ENCODE measurements at regions not wholly inside any gene's neighbourhood (a gene's known extent, or its start where the extent isn't known, plus 50 kb on each side); places are given as distances from the start of the nearest gene placed in this dataset.
A peak's percentile ranks its signal among the peaks of the same experiment; 100 is the strongest.

DNA sequence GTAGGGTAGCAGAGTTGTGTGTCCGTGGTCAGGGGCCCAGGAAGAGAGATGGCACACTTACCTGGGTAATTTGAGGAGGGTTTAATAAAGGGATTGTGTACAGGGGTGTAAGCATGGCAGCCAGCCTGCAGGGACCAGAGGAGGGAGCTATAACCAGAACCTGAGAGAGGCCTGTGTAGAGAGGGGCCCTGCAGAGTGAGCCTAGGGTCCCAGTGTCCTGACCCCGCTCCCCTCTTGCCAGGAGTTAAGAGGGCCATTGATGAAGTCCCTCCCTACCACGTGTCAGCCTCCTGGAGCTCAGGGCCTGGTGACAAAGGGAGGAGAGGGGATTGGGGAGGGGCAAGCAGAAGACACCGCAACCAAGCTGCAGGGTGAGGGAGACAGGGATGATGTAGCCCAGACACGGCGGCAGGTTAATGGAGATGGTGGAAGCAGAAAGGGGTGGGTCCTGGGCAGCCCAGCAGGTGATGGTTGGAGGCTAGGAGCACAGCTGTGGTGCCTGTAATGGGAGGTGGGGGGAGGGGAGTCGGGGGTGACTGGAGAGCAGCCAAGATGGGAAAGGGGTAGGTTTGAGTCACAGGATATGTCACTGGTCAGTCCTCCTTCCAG, 165.4 kb upstream of the TOPAZ1 start:
- no peak for DNase-seq

DNA sequence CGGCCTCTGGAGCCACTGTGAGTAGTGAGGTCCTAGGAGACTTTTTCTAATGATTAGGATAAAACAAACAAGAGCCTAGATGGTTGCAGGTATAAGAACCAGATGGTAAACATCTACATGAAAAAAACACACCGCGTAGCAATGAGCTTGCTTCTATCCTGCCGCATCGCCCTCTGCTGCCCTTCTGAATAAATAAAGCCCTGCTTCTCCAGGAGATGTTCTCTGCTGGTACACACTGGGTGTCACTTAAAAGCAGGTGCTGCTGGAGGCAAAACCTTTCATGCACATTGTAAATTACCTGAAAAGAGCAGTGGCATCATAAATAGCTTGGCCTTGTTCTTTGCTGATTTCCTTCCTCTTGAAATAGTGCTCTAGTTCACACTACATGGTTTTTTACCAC, 164.4 kb upstream of the TOPAZ1 start:
- DNase-seq, result no peak

DNA sequence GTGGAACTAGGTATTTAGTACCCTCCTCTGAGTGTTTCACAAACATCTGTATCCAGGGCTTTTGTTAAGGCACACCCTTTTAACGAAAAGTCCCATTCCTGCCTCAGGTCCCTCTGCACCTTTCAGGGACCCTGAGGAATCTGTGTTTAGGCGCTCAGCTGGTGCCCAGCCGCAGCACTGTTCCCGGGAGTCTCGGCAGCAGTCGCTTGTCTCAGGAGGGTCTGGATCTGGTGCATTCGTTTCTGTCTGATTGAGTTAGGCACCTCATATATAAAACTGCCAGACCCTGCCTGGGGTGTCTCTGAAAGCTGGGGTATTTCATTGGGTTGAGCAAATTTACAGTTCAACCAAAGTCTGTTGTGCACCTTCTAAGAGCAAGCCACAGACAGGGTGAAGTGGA, 162.8 kb upstream of the TOPAZ1 start:
- DNase-seq, result no peak

DNA sequence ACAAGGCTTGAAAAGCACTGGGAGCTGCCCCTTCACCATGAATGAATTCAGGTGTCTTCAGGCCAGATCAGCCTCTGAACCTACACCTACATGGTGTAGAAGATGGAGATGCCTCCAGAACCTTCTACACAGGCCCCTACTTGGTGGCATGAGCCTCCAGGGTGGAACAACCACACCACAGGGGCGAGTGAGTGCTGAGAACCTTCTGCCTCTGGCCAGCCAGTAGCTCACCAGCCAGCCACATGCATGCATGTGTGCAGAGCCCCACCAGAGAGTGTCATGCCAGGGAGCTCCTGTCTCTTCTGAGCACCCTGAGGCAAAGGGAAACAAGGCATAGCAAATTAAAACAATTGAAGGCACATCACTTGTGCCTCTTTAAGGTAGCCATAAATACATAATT, 161.8 kb upstream of the TOPAZ1 start:
- no peak for DNase-seq

DNA sequence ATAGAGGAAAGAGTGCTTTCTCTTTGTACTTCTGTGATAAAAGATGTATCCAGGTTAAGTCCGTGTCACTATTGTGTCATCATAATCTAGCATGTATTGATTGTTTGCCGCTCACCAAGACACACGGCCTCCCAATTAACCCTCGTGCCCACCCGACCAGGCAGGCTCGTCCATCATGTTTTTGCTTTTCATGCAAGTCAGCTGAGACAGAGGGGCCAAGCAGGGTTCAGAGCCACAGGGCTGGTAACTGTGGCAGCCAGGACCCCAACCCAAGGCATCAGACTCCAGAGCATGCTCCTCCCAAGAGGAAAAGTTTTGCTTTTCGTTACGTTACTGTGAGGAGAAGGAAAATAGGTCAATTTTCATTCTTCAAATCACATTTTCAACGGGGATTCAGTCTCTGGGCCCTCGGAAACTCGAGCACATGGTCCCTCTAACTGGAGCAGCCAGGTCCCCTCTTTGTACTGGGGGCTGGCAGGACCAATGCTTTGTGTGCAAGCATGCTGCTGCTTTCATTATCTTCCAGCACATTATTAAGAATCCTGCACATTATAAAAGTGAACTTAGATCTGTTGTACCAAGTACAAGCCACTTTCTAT, 161.1 kb upstream of the TOPAZ1 start:
- peak in 3 of 56 donors; percentile 6 to 27 (median 15) for DNase-seq

- DNase-seq, result no peak
These were observed 151.7 kb upstream of the TOPAZ1 start for GRCh38 chr3:44090036-44090435.

DNA sequence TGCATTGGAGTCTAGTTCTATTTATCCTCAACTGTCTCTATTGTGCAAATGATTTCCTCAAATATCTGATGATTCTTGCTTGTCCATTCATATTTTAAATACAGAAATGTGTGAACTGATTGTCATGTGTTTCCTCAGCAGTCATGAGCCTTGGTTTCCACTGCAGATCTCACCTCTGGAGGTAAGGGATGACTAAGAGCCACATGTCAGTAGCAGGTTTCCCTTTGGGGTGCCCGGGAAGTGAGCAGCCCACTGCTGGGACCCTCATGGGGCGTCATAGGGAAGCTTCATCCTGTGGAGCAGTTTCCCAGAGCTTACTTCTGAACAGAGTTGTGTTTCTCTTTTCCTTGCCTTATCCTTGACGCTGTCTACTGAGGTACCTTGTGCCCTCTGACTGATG, 149.2 kb upstream of the TOPAZ1 start:
- no peak for DNase-seq

DNA sequence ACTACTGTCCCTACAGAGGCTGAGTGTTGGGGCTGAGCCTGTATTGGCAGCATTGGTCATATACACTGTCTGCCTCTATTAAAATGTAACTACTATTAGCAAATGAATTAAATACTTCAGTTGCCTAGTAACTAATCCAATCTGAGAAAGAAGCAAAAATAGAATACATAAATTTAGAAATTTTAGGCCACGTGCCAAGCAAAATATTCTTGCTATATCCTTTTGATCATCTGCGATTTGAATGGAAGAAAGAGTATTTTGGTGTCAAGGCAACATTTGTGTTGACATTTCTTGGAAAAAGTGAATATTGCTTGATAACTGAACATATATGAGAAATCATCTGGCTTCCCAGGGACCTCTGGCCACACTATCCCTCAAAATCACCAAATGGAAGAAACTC, 148.2 kb upstream of the TOPAZ1 start:
- no peak for DNase-seq

DNA sequence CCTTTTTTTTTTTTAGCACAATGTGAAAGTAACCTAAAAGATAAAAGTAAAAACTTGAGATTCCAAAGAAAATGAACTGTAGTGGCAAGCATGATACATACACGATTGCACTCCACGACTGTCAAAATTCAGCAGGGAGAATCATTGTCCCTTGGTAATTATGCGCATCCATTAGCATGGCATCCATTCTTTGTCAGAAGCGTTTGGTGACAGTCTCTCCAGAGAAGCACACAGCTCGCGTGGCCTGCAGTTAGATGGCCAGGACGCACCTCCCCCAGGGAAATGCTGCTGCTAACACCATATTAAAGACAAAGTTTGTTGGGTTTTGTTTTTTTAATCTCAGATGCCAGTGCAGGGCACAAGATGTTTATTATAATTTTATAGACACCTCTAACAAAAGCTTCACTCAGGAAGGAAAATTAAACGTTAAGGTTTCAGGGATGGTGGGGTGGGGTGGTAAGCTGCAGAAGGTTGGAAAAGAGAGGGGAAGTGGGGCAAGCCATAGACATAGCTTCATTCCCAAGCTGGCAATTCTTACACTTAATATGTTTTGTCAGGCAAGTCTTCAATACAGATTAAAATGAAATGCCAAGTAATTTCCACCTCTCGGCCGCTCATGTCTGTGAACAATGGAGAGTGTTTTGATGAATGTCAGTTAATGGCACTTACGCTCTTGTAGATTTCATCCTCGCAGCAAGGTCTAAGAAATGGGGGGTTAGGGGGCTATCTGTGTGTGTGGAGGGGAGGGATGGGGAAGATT, 142.8 kb upstream of the TOPAZ1 start:
- peak in 2 of 56 donors; percentile 15 to 33 for DNase-seq

DNA sequence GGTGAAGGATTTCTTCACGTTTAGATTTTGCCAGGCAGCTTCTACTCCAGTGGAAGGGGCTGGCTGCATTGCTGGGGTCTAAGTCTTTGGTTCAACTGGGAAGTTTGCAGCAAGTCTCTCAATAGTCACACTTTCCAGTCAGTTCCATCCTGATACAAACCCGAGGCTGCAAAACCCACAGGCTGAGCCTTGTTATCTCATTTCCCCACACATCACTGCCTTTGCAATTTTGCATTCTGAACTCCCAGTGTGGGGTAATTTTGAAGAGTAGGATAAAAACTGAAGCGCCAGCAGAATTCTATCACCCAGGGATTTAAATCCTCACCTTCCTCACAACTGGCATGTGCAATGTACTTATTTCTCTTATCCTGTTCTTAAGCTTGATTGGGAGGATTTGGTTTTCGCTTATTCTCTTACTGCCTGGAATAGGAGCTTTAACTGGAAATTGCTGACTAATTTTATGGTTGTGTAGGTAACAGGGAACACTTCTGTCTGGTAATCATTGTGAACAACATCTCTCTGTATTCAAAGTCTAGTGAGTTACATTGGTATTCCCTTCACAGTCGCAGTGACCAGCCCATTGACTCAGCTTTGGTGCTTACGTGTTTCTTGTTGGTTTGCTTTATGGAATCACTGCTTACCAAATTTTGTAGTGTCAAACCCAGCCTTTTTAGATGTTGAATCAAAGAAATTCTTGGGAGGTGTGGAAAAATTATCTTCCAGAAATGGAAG, 142.0 kb upstream of the TOPAZ1 start:
- DNase-seq, result peak in 1 of 56 donors; percentile 9

- no peak for DNase-seq
These were observed 141.4 kb upstream of the TOPAZ1 start for GRCh38 chr3:44100298-44100695.

DNA sequence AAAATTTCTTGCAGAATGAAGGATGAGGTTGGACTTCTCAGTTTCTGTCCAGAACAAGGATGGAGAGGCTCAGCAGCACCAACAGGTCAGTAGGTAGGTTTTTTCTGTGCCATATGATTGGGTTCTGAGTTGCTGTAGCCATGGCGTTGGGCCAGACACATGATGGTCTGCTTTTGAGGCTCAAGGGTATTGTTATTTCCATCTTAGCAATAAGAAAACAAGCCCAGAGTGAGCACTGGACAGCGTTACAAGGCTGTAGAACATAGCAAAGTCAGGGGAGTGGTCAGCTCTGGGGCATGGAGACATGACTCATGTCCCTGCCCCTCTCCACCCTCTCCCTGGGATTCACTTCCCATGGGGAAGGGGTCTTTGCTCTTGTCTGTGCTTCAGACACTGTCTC, 137.6 kb upstream of the TOPAZ1 start:
- no peak for DNase-seq

DNA sequence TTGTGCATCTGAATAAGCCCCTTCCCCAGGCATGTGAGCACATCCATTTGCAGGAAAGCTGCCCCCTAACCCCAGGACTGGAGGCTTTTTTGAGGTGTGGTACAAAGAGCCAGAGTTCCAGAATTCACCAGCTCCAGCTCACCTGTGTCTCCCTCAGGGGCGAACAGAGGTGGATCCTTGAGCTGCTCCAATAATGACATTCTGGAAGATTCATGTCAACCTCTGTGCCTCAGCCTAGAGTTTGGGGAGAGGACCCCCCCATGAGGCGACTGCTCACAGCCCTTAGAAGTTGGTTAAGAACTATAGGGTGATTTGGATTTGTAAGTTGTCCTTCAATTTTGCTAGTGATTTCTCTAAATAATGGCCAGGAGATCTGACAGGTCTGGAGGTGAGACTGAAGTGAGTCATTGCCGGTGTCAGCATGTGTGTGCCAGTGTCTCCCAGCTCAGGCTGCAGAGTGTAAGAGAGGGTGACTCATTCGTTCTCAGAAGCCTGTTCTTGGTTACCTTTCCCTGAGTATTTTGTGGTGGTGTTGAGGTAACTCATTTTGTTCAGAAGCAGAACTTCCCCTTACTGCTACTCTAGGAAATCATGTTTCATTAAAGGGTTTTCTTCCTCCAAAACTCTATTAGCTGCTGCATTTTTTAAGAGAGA, 136.9 kb upstream of the TOPAZ1 start:
- no peak for DNase-seq

GRCh38 chr3:44105571-44105970, 136.1 kb upstream of the TOPAZ1 start:
- no peak for DNase-seq

- DNase-seq, result peak in 32 of 56 donors; percentile 13 to 74 (median 31)
These were observed 134.9 kb upstream of the TOPAZ1 start for GRCh38 chr3:44106756-44107155.

GRCh38 chr3:44108481-44108880, 133.2 kb upstream of the TOPAZ1 start:
- peak in 1 of 56 donors; percentile 17 for DNase-seq

DNA sequence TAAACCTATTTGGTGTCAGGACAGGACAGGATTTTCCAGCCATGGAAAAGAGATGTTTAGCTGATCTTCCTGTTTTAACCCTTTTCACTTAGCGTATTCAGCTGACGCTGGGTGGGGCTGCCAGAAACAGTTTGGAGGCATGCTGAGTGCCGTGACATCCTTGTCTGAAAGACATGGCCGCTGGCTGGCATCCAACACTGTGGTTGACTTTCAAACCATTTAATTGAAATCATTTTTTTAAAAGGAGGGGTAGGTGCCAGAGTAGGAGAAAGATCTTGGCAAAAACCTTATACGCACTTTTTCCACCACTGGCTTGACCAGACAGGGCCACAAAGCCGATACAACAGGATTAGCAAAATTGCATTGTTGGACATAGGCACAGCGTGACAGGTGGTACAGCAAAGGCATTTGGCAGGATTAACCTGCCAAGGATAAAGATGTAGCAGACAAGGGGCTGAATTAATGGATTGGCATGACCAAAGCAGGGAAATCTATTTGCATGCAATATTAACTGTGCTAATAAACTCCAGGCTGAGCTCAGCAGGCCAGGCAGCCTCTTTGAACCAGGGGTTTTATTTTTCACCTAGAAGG, 131.8 kb upstream of the TOPAZ1 start:
- no peak for DNase-seq

- no peak for DNase-seq
These were observed 131.0 kb upstream of the TOPAZ1 start for GRCh38 chr3:44110648-44111047.

- no peak for DNase-seq
These were observed 130.2 kb upstream of the TOPAZ1 start for GRCh38 chr3:44111482-44111881.

- peak in 21 of 56 donors; percentile 5 to 71 (median 25) for DNase-seq
These were observed 127.5 kb upstream of the TOPAZ1 start for GRCh38 chr3:44114142-44114541.

- DNase-seq, result no peak
These were observed 124.4 kb upstream of the TOPAZ1 start for GRCh38 chr3:44117239-44117638.
